Upper lobe of right lung (tissue), 1 donor: ENCODE measurements at regions not wholly inside any gene's neighbourhood (a gene's known extent, or its start where the extent isn't known, plus 50 kb on each side); places are given as distances from the start of the nearest gene placed in this dataset.

Experiments used
- ATAC-seq: fragments of 200-7000 bp; cut with Tn5 transposase; one replicate; pipeline ENCODE4 v1.9.1; 2020; ENCODE audit warnings: mild to moderate bottlenecking, moderate library complexity
- DNase-seq: peaks from one replicate; pipeline ENCODE4 v3.0.0-alpha.2; 2020
- H3K27ac ChIP-seq: fragments of 200-600 bp; one replicate; pipeline ENCODE4 v1.8.0; 2022
- H3K27me3 ChIP-seq: fragments of 200-600 bp; one replicate; pipeline ENCODE4 v1.8.0; 2022; ENCODE audit warnings: mild to moderate bottlenecking
- H3K36me3 ChIP-seq: fragments of 200-600 bp; one replicate; pipeline ENCODE4 v1.8.0; 2022
- H3K4me1 ChIP-seq: fragments of 200-600 bp; one replicate; pipeline ENCODE4 v1.8.0; 2022
- H3K4me3 ChIP-seq: fragments of 200-600 bp; one replicate; pipeline ENCODE4 v1.8.0; 2022; ENCODE audit warnings: mild to moderate bottlenecking
- H3K9me3 ChIP-seq: fragments of 200-600 bp; one replicate; pipeline ENCODE4 v1.8.0; 2022
- CTCF ChIP-seq: fragments of 200-600 bp; IDR thresholded peaks from one replicate; pipeline ENCODE4 v1.8.0; 2022; ENCODE audit warnings: antibody characterized with exemption
- intact Hi-C: fragments of 100-400 bp; cut with DNase I; formaldehyde crosslinking; loops from one replicate; pipeline ENCODE4 v1.11.0; 2022
- donor health status: DM: no; HTN: yes; CAD: no; lungs with severe emphysema.

- TF ChIP-seq CTCF: no peak
- intact Hi-C loops: no loop called here
These were observed 91.7 kb upstream of the MMADHC start for GRCh38 chr2:149679286-149679685.

GRCh38 chr2:149677416-149677815, 89.8 kb upstream of the MMADHC start:
- no peak for TF ChIP-seq CTCF
- Histone ChIP-seq H3K27me3 (no peaks in the 10 kb centered on the region), H3K4me1 (no peaks in the 10 kb centered on the region), H3K9me3 (no peaks in the 10 kb centered on the region), H3K4me3 (no peak overlapping the region), H3K27ac (no peak overlapping the region), H3K36me3 (no peaks in the 10 kb centered on the region)
- ATAC-seq (no peak), DNase-seq (no peak)
- intact Hi-C loops: no loop called here

More at GRCh38 chr2:149679286-149679685, 91.7 kb upstream of the MMADHC start:
- no peaks in the 10 kb centered on the region for H3K27me3 ChIP-seq
- no peak overlapping the region for H3K27ac ChIP-seq
- ATAC-seq (no peak), DNase-seq (no peak)
- no peak overlapping the region for H3K4me3 ChIP-seq
- no peaks in the 10 kb centered on the region for H3K4me1 ChIP-seq
- no peaks in the 10 kb centered on the region for H3K9me3 ChIP-seq
- H3K36me3 ChIP-seq: no peaks in the 10 kb centered on the region

- Histone ChIP-seq H3K36me3 (no peaks in the 10 kb centered on the region), H3K27me3 (no peaks in the 10 kb centered on the region), H3K4me1 (no peaks in the 10 kb centered on the region), H3K9me3 (no peaks in the 10 kb centered on the region), H3K27ac (no peak overlapping the region), H3K4me3 (no peak overlapping the region)
- no peak for TF ChIP-seq CTCF
- DNase-seq (no peak), ATAC-seq (no peak)
- intact Hi-C loops: no loop called here
These were observed 82.5 kb upstream of the MMADHC start for GRCh38 chr2:149670086-149670485.

- Histone ChIP-seq H3K9me3 (no peaks in the 10 kb centered on the region), H3K27ac (no peak overlapping the region), H3K36me3 (no peaks in the 10 kb centered on the region), H3K27me3 (no peaks in the 10 kb centered on the region), H3K4me1 (no peaks in the 10 kb centered on the region), H3K4me3 (no peak overlapping the region)
- ATAC-seq (no peak), DNase-seq (no peak)
- no peak for TF ChIP-seq CTCF
- intact Hi-C loops: no loop called here
These were observed 79.3 kb upstream of the MMADHC start for GRCh38 chr2:149666809-149667320.

- Histone ChIP-seq H3K27ac (no peak overlapping the region), H3K27me3 (no peaks in the 10 kb centered on the region), H3K4me1 (no peaks in the 10 kb centered on the region), H3K4me3 (no peak overlapping the region), H3K9me3 (no peaks in the 10 kb centered on the region), H3K36me3 (no peaks in the 10 kb centered on the region)
- no peak for TF ChIP-seq CTCF
- ATAC-seq: no peak
- intact Hi-C loops: no loop called here
- no peak for DNase-seq
These were observed 77.3 kb upstream of the MMADHC start for GRCh38 chr2:149664896-149665295.

- Histone ChIP-seq H3K4me3 (no peak overlapping the region), H3K36me3 (no peaks in the 10 kb centered on the region), H3K27ac (no peak overlapping the region), H3K4me1 (no peaks in the 10 kb centered on the region), H3K27me3 (no peaks in the 10 kb centered on the region), H3K9me3 (no peaks in the 10 kb centered on the region)
- TF ChIP-seq CTCF: no peak
- ATAC-seq: no peak
- DNase-seq: no peak
- intact Hi-C loops: no loop called here
These were observed 75.0 kb upstream of the MMADHC start for GRCh38 chr2:149662556-149662955.
